SK-N-SH (cell line): ENCODE measurements at regions not wholly inside any gene's neighbourhood (a gene's known extent, or its start where the extent isn't known, plus 50 kb on each side); places are given as distances from the start of the nearest gene placed in this dataset.

Experiments used
- EP300 ChIP-seq, 2 experiments: IDR thresholded peaks; 2 replicates each; pipeline versions ENCODE4 v1.4.0 to v1.6.1; 2012; ENCODE audit warnings: borderline replicate concordance in 1 of 2, low read depth in 1 of 2, low read length in 1 of 2
- GABPA ChIP-seq: IDR thresholded peaks from 2 replicates; pipeline ENCODE4 v1.4.0; 2012; ENCODE audit warnings: low read depth, mild to moderate bottlenecking
- GATA2 ChIP-seq: sonication (generic); formaldehyde crosslinking; IDR thresholded peaks from 2 replicates; pipeline ENCODE4 v1.5.0; 2020; ENCODE audit warnings: mild to moderate bottlenecking, missing genetic modification reagents
- JUND ChIP-seq: IDR thresholded peaks from 2 replicates; pipeline ENCODE4 v1.4.0; 2012
- POLR2AphosphoS5 ChIP-seq: IDR thresholded peaks from 2 replicates; pipeline ENCODE4 v1.6.1; 2012; ENCODE audit warnings: low read depth, low read length
- RFX5 ChIP-seq: IDR thresholded peaks from 2 replicates; pipeline ENCODE4 v1.6.1; 2012; ENCODE audit warnings: mild to moderate bottlenecking, improper control_type of control experiment, low read length
- TF ChIP-seq, protein P1 (sequence below): fragments of 200-600 bp; sonication (generic); IDR thresholded peaks from 2 replicates; pipeline ENCODE4 v1.6.1; 2017; ENCODE audit warnings: antibody characterized with exemption, mild to moderate bottlenecking, moderate library complexity

DNA sequence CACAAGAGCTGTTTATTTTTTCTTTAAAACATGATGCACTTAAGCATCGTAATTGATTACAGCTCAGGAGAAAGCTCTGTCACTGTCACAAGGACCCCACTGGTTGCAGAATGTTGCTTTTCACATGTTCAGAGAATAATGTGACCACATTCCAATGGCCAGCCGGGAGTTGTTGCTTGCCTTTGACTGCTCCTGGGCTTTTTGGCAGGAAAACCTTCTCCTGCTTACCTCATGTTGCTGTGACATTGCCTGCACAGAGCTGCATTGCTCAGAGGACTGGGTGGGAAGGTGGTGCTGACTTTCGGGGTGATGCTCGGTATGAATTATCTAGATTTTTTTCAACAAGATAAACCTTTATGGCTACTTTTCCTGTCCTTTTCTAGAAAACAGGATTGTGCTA, 88.2 kb downstream of the PALM2AKAP2 start:
- TF ChIP-seq, protein P1, sequence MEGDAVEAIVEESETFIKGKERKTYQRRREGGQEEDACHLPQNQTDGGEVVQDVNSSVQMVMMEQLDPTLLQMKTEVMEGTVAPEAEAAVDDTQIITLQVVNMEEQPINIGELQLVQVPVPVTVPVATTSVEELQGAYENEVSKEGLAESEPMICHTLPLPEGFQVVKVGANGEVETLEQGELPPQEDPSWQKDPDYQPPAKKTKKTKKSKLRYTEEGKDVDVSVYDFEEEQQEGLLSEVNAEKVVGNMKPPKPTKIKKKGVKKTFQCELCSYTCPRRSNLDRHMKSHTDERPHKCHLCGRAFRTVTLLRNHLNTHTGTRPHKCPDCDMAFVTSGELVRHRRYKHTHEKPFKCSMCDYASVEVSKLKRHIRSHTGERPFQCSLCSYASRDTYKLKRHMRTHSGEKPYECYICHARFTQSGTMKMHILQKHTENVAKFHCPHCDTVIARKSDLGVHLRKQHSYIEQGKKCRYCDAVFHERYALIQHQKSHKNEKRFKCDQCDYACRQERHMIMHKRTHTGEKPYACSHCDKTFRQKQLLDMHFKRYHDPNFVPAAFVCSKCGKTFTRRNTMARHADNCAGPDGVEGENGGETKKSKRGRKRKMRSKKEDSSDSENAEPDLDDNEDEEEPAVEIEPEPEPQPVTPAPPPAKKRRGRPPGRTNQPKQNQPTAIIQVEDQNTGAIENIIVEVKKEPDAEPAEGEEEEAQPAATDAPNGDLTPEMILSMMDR, result no peak
- TF ChIP-seq EP300 (IDR thresholded peaks at IDR 0.05; ENCODE audit: borderline replicate concordance in 1 of 2, low read depth in 1 of 2, low read length in 1 of 2) (no peak), GATA2 (CRISPR knock-in tag) (no peak), RFX5 (no peak), POLR2AphosphoS5 (no peak), GABPA (no peak), JUND (no peak)
